HepG2 (cell line): ENCODE measurements at regions not wholly inside any gene's neighbourhood (a gene's known extent, or its start where the extent isn't known, plus 50 kb on each side); places are given as distances from the start of the nearest gene placed in this dataset.

Experiments
- ARHGAP35 ChIP-seq: sonication (generic); formaldehyde crosslinking; IDR thresholded peaks from 2 replicates; pipeline ENCODE4 v1.9.0; 2022; ENCODE audit warnings: mild to moderate bottlenecking, inconsistent platforms, moderate library complexity, missing genetic modification reagents, borderline replicate concordance
- BCL6 ChIP-seq: IDR thresholded peaks from 2 replicates; pipeline ENCODE4 v1.6.1; 2016; ENCODE audit warnings: missing genetic modification reagents, missing compliant biosample characterization
- EHMT2 ChIP-seq: fragments of 200-600 bp; sonication (generic); IDR thresholded peaks from 2 replicates; pipeline ENCODE4 v1.7.0; 2017; ENCODE audit warnings: antibody characterized with exemption, low read depth, low read length, borderline replicate concordance
- HES4 ChIP-seq: sonication (generic); formaldehyde crosslinking; IDR thresholded peaks from 2 replicates; pipeline ENCODE4 v1.9.0; 2021; ENCODE audit warnings: mild to moderate bottlenecking, missing genetic modification reagents, borderline replicate concordance
- HMG20A ChIP-seq: IDR thresholded peaks from 2 replicates; pipeline ENCODE4 v1.6.1; 2016; ENCODE audit warnings: borderline replicate concordance
- HNRNPUL1 ChIP-seq: fragments of 200-400 bp; formaldehyde crosslinking; IDR thresholded peaks from 2 replicates; pipeline ENCODE4 v1.6.1; 2017; ENCODE audit warnings: low read depth, mild to moderate bottlenecking, low read length, moderate library complexity
- MLXIP ChIP-seq: sonication (generic); formaldehyde crosslinking; IDR thresholded peaks from 2 replicates; pipeline ENCODE4 v1.9.0; 2021; ENCODE audit warnings: missing genetic modification reagents, borderline replicate concordance
- NPAS2 ChIP-seq: sonication (generic); formaldehyde crosslinking; IDR thresholded peaks from 2 replicates; pipeline ENCODE4 v1.8.0; 2022; ENCODE audit warnings: mild to moderate bottlenecking, missing genetic modification reagents, borderline replicate concordance
- RBM39 ChIP-seq: fragments of 200-400 bp; formaldehyde crosslinking; IDR thresholded peaks from one replicate; pipeline ENCODE4 v1.6.1; 2018; ENCODE audit warnings: antibody characterized with exemption, mild to moderate bottlenecking, low read depth, low read length; ENCODE audit not compliant: poor library complexity, severe bottlenecking
- RNF2 ChIP-seq: fragments of 450-650 bp; conservative IDR thresholded peaks from 2 replicates; pipeline ENCODE4 v1.6.1; 2016; ENCODE audit warnings: low read depth
- SNAPC5 ChIP-seq: sonication (generic); formaldehyde crosslinking; IDR thresholded peaks from 2 replicates; pipeline ENCODE4 v1.8.1; 2023; ENCODE audit warnings: mild to moderate bottlenecking, missing genetic modification reagents, borderline replicate concordance
- TBP ChIP-seq: sonication (generic); formaldehyde crosslinking; IDR thresholded peaks from 2 replicates; pipeline ENCODE4 v1.5.0; 2020; ENCODE audit warnings: missing genetic modification reagents
- ZBTB42 ChIP-seq: sonication (generic); formaldehyde crosslinking; IDR thresholded peaks from 2 replicates; pipeline ENCODE4 v1.5.0; 2020; ENCODE audit warnings: mild to moderate bottlenecking, missing genetic modification reagents
- ZFP36L1 ChIP-seq: sonication (generic); formaldehyde crosslinking; IDR thresholded peaks from 2 replicates; pipeline ENCODE4 v1.8.0; 2022; ENCODE audit warnings: mild to moderate bottlenecking, missing genetic modification reagents, moderate library complexity
- ZNF263 ChIP-seq: sonication (generic); formaldehyde crosslinking; IDR thresholded peaks from 2 replicates; pipeline ENCODE4 v1.4.0; 2020; ENCODE audit warnings: missing genetic modification reagents
- ZNF558 ChIP-seq: sonication (generic); formaldehyde crosslinking; IDR thresholded peaks from 2 replicates; pipeline ENCODE4 v1.9.0; 2022; ENCODE audit warnings: mild to moderate bottlenecking, missing genetic modification reagents, borderline replicate concordance
- ZNF777 ChIP-seq: sonication (generic); formaldehyde crosslinking; IDR thresholded peaks from 2 replicates; pipeline ENCODE4 v1.4.0; 2020; ENCODE audit warnings: missing genetic modification reagents
- ZNF879 ChIP-seq: sonication (generic); formaldehyde crosslinking; IDR thresholded peaks from 2 replicates; pipeline ENCODE4 v1.8.1; 2023; ENCODE audit warnings: missing genetic modification reagents
- TF ChIP-seq, protein P1 (sequence below): sonication (generic); formaldehyde crosslinking; IDR thresholded peaks from 2 replicates; pipeline ENCODE4 v1.8.1; 2023; ENCODE audit warnings: mild to moderate bottlenecking, missing genetic modification reagents
- TF ChIP-seq, protein P2 (sequence below): sonication (generic); formaldehyde crosslinking; IDR thresholded peaks from 2 replicates; pipeline ENCODE4 v1.8.0; 2022; ENCODE audit warnings: missing genetic modification reagents, mild to moderate bottlenecking, inconsistent platforms, borderline replicate concordance
- TF ChIP-seq, protein P3 (sequence below): sonication (generic); formaldehyde crosslinking; IDR thresholded peaks from 2 replicates; pipeline ENCODE4 v1.8.0; 2023; ENCODE audit warnings: mild to moderate bottlenecking, missing genetic modification reagents

GRCh38 chr6:109295109-109295773 is 87.0 kb downstream of the CD164 start (continued):
- TF ChIP-seq HMG20A (CRISPR knock-in tag) (peak; percentile 44; the same call in 1 of the 2 replicates), ZNF777 (CRISPR knock-in tag) (no peak), ZNF558 (CRISPR knock-in tag) (no peak), TBP (CRISPR knock-in tag) (no peak), RBM39 (no peak), EHMT2 (peak; percentile 48; the same call in 1 of the 2 replicates), ZFP36L1 (CRISPR knock-in tag) (no peak), ZNF263 (CRISPR knock-in tag) (no peak), ARHGAP35 (no peak), SNAPC5 (CRISPR knock-in tag) (no peak), NPAS2 (CRISPR knock-in tag) (no peak), HES4 (CRISPR knock-in tag) (no peak), HNRNPUL1 (no peak), RNF2 (no peak), BCL6 (CRISPR knock-in tag) (peak; percentile 95), MLXIP (CRISPR knock-in tag) (no peak), ZBTB42 (CRISPR knock-in tag) (no peak), ZNF879 (no peak)
- TF ChIP-seq, protein P1, sequence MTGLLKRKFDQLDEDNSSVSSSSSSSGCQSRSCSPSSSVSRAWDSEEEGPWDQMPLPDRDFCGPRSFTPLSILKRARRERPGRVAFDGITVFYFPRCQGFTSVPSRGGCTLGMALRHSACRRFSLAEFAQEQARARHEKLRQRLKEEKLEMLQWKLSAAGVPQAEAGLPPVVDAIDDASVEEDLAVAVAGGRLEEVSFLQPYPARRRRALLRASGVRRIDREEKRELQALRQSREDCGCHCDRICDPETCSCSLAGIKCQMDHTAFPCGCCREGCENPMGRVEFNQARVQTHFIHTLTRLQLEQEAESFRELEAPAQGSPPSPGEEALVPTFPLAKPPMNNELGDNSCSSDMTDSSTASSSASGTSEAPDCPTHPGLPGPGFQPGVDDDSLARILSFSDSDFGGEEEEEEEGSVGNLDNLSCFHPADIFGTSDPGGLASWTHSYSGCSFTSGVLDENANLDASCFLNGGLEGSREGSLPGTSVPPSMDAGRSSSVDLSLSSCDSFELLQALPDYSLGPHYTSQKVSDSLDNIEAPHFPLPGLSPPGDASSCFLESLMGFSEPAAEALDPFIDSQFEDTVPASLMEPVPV (CRISPR knock-in tag) = no peak
- TF ChIP-seq, protein P2, sequence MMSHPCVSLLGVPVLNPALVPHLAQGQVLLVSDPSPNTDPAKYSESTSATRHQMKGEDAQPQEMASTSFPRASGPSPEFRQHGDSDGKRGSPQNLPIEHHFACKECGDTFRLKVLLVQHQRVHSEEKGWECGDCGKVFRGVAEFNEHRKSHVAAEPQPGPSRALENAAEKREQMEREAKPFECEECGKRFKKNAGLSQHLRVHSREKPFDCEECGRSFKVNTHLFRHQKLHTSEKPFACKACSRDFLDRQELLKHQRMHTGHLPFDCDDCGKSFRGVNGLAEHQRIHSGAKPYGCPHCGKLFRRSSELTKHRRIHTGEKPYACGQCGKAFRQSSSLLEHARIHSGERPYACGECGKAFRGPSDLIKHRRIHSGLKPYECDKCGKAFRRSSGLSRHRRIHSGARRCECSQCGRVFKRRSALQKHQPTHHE = no peak
- TF ChIP-seq, protein P3, sequence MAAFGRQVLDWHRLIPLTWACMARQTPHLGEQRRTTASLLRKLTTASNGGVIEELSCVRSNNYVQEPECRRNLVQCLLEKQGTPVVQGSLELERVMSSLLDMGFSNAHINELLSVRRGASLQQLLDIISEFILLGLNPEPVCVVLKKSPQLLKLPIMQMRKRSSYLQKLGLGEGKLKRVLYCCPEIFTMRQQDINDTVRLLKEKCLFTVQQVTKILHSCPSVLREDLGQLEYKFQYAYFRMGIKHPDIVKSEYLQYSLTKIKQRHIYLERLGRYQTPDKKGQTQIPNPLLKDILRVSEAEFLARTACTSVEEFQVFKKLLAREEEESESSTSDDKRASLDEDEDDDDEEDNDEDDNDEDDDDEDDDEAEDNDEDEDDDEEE (CRISPR knock-in tag) = no peak
